ENCODE measurements at regions not wholly inside any gene's neighbourhood (a gene's known extent, or its start where the extent isn't known, plus 50 kb on each side); places are given as distances from the start of the nearest gene placed in this dataset.
"Not testable (repeated sequence)": the region's sequence is repeated elsewhere in the genome, so short reads cannot be mapped to it uniquely, and the experiment has no call there.

DNA sequence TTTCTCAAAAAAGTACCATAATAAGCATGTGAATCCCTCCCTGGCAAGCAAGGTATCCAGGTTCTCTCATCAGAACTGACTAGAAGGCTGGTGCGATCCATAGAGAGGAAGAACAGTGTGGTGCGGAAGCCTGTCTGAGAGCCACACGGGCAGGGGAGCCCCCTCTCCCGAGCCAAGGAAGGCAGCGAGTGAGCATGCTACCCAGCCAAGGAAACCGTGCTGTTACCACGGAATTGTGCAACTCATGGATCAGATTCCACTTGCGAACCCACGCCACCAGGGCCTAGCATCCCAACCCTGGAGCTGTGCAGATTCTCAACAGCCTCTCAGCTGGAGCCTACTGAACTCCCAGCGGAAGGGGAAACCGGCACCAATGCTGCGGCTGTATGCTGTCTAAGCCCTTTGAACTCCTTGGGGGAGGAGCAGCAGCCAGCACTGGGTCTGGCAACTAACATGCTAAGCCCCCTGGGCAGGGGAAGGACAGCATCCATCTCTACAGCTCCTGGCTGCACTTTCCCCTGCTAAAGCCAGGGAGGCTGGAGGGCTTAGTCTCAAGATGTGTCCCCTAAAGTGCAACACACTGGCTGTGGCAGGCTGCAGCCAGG is 823.1 kb downstream of the EPHA4 start:
- no peak for DNase-seq (ENCODE audit: low spot score)
- TF ChIP-seq, protein P1, sequence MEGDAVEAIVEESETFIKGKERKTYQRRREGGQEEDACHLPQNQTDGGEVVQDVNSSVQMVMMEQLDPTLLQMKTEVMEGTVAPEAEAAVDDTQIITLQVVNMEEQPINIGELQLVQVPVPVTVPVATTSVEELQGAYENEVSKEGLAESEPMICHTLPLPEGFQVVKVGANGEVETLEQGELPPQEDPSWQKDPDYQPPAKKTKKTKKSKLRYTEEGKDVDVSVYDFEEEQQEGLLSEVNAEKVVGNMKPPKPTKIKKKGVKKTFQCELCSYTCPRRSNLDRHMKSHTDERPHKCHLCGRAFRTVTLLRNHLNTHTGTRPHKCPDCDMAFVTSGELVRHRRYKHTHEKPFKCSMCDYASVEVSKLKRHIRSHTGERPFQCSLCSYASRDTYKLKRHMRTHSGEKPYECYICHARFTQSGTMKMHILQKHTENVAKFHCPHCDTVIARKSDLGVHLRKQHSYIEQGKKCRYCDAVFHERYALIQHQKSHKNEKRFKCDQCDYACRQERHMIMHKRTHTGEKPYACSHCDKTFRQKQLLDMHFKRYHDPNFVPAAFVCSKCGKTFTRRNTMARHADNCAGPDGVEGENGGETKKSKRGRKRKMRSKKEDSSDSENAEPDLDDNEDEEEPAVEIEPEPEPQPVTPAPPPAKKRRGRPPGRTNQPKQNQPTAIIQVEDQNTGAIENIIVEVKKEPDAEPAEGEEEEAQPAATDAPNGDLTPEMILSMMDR (IDR thresholded peaks at IDR 0.05): no peak
- Histone ChIP-seq H3K4me3 (no peak overlapping the region), H3K27ac (no peak overlapping the region)

DNA sequence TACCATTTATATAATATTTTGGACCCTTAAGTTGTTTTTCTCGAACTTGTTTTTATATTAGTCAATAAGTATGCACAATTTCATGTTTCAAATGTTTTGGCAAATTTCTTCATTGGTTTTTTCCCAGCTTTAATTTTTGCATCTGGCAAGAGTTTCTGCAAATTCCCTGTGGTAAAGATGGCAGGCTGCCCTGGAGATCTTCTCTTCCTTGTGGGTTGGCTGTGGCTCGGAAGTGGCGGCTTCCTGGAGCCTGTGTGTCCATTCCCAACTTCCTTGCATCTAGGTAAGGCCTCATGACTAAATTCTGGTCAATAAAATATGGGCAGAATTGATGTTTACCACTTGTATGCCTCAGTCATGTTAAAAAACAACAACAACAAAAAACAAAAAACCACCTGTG is 818.6 kb downstream of the EPHA4 start:
- Histone ChIP-seq H3K27ac (no peak overlapping the region), H3K4me3 (no peak overlapping the region)
- TF ChIP-seq, protein P1 (IDR thresholded peaks at IDR 0.05): no peak
- DNase-seq (ENCODE audit: low spot score): no peak

DNA sequence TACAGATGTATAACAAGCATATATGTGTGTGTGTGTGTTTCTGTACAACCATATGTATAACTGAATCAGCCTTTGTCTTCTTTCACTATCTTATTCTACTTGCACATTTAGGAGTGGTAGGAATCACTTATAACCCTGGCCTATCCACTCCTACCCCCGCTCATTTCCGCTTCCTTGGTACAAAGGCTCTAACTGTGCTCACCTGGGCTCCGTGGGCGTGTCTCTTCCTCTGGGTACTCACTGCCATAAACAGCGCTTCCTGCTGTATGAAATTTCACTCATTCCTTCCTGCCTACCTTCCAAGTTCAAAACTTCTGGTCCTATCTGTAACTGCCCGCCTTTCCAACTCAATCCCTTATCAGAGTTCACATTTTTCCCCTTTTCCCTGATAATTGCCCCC is 815.5 kb downstream of the EPHA4 start:
- TF ChIP-seq, protein P1 (IDR thresholded peaks at IDR 0.05): no peak
- no peak overlapping the region for H3K27ac ChIP-seq
- H3K4me3 ChIP-seq: no peak overlapping the region
- DNase-seq (ENCODE audit: low spot score): no peak

DNA sequence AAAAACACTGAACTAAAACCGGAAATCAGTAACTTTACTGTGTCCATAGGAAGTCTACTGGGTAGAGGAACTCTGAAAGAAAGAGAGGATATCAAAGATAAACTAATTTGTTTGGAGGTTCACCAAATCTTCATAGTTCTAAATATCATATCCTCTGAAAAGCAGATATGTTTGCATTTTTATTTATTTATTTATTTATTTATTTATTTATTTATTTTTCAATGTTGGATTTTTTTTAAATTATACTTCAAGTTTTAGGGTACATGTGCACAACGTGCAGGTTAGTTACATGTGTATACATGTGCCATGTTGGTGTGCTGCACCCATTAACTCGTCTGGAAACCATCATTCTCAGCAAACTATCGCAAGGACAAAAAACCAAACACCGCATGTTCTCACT is 813.7 kb downstream of the EPHA4 start:
- DNase-seq (ENCODE audit: low spot score); H3K4me3 ChIP-seq; H3K27ac ChIP-seq: not testable (repeated sequence)

DNA sequence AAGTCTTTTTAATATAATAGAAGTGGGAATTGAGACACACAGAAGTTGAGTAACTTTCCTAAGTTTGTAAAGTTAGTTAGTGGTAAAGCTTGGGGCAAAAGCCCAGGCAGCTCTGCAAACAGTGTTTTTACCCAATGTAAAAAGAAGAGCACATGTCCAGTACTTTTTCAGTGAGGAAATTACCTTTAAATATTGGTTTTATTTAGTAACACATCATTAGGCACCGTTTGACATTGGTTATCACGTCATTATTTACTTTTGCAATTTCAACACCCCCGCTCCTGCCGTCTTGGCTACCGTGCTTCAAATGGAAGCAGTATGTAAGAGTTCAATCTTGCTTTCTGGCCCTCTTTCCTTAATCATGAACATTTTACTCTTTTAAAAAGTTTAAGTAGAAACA is 807.9 kb downstream of the EPHA4 start:
- TF ChIP-seq, protein P1 (IDR thresholded peaks at IDR 0.05): no peak
- no peak overlapping the region for H3K27ac ChIP-seq
- DNase-seq (ENCODE audit: low spot score): no peak
- no peak overlapping the region for H3K4me3 ChIP-seq

DNA sequence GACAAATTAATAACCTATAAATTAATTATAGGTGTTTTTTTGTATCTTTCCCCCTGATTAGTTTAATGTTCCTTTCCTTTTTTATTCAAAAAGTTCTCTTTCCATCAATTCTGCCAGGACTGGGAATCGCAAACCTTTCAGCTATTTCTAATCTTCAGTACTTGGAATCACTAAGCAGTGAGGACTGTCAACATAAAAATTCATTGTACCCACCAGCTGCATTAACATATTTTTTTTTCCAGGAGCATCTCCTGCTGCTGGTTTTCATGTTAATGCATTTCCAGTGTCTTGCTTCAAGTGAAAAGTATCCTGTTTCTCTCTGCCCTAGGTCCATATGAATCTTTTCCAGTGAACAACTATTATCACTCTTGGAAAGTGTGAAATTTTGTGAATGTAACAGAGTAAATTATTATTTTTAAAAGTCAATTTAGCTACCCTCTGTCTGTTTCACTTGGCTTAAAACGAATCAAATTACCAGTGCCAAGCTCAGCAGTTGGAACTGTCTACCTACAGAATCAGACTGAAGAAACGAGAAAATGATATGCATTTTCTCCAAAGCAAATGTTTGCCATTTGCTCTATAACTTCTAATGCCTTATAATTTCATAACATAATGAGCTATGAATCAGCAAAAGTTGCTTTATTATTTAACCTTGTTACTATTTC is 804.4 kb downstream of the EPHA4 start:
- no peak overlapping the region for H3K4me3 ChIP-seq
- no peak for DNase-seq (ENCODE audit: low spot score)
- no peak overlapping the region for H3K27ac ChIP-seq
- TF ChIP-seq, protein P1 (IDR thresholded peaks at IDR 0.05): no peak

DNA sequence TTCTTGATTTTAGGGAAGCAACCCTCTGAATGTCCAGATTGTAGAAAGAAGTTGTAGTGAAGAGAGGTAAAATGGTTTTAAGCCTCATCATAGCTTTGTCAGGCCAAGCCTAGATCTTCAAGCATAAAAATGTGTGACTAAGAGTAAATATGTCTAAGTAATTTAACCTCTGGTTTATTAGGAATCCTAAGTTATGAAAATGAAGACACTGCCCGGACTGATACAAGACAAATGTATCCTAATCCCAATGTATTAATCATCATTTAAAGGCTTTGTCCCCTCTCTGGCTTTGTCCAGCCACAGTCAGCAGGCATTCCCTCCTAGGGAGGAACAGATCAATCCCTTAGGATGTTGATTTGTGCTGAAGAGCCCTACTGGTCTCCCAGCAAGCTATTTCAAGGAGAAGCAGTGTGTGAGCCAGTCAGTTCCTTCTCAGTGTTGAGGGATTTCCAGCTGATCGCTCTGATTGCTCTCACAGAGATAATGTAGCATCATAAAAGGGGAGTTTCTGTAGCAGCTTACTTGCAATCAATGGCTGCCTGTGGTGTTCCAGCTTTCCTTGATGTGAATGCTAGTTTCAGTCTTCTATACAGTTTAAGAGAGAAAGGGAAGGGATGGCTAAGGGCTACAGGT is 796.1 kb downstream of the EPHA4 start:
- TF ChIP-seq, protein P1 (IDR thresholded peaks at IDR 0.05): no peak
- Histone ChIP-seq H3K4me3 (no peak overlapping the region), H3K27ac (no peak overlapping the region)
- no peak for DNase-seq (ENCODE audit: low spot score)

DNA sequence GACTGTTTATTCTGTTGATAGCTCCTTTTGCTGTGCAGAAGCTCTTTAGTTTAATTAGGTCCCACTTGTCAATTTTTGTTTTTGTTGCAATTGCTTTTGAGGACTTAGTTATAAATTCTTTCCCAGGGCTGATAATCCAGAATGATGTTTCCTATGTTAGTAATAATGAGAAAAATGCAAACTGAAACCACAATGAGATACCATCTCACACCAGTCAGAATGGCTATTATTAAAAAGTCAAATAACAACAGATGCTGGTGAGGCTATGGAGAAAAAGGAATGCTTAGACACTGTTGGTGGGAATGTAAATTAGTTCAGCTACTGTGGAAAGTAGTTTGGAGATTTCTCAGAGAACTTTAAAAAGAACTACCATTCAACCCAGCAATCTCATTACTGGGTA is 793.0 kb downstream of the EPHA4 start:
- not testable (repeated sequence) for H3K27ac ChIP-seq; DNase-seq (ENCODE audit: low spot score); H3K4me3 ChIP-seq
